T follicular helper cell (primary cell): ENCODE measurements at regions not wholly inside any gene's neighbourhood (a gene's known extent, or its start where the extent isn't known, plus 50 kb on each side); places are given as distances from the start of the nearest gene placed in this dataset.
"Not testable (repeated sequence)": the region's sequence is repeated elsewhere in the genome, so short reads cannot be mapped to it uniquely, and the experiment has no call there.

ENCODE experiments used
- DNase-seq: peaks from one replicate; pipeline ENCODE4 v3.0.0-alpha.2; 2020; ENCODE audit warnings: low read depth

DNA sequence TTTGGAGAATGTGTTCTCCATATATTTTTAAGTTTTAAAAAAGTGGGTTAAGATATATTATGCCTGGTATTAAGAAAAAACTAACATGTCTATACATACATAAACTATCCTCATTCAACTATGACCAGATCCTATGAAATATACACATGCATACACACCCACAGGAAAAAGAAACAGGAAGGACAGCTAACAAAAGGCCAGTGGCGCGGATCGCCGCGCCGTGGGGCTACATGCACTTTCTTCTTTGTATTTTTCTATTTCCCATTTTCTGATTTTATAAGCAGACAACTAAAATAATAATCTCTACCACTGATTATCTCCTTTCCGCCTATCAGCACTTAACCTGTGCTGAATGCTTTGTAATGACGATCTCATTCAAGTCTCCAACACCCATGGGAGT, 160.1 kb downstream of the OR4M2 start:
- DNase-seq, result no peak

DNA sequence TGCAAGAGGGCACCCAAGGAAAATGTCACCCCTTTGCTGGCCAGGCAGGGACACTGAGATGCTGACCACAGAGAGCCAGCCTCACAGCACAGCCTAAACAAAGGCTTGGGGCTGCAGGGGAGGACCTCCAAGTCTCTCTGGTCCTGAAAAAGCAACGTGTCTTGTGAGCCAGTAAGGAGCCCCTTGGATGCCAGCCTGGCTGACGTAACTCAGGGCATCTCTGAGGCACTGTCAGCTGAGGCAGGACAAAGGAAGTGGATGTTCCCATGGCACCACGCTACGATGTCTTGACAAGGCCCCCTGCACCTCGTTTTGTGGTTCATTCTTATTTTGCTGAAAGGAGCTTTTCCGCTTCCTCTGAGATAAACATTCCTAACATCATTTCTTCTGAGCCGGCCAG, 160.7 kb downstream of the OR4M2 start:
- DNase-seq, result no peak

DNA sequence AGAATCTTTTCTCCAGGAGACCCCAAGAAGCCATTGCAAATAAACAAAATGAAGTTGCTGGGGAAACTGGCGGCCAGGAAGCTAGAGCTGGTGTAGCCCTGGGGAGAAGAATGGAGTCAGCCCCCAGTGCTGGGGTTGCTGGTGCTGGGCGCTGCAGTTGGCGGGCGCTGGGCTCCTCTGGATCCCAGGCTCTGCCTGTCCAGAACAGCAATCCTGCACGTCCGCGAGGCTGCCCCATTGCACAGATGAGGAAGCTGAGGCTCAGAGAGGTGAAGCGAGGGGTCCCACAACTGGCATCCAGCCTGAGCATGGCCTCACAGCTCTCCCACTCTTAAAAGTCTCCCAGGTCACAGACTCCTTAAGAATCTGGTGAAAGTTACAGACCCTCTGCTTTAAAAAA, 161.1 kb downstream of the OR4M2 start:
- DNase-seq, result no peak

DNA sequence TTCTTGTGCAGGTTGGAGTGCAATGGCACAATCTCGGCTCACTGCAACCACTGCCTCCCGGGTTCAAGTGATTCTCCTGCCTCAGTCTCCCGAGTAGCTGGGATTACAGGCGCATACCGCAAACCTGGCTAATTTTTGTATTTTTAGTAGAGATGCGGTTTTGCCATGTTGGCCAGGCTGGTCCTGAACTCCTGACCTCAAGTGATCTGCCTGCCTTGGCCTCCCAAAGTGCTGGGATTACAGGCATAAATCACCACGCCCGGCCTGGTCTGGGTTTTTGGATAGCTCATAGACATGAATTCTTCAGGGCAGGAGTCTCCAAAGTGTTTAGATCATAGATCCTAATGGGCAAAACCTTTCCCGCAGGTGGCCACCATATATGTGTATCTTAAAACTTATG, 162.0 kb downstream of the OR4M2 start:
- DNase-seq, result not testable (repeated sequence)

DNA sequence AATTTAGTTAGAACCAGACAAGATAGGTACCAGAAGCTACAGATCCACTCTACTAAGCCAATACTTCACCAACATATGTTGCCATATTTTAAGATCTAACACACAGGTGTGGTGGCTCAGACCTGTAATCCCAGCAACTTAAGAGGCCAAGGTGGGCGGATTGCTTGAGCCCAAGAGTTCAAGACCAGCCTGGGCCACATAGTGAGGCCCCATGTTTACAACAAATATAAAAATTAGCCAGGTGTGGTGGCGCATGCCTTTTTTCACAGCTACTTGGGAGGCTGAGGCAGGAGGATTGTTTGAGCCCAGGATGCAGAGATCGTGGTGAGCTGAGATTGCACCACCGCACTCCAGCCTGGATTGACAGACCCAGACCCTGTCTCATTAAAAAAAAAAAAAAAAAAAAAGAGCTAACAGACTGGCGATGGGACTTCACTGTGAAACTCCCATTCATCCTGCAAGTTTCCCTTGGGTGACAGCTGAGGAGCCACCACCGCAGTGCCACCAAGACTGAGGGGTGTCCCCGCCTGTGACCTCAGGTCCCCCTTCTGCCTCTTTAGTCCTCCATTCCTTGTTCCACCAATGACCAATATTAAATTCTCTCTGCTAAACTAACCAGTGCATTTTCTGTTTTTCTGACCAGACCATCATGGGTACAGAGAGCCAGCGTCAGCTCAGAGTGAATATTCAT, 163.3 kb downstream of the OR4M2 start:
- no peak for DNase-seq

DNA sequence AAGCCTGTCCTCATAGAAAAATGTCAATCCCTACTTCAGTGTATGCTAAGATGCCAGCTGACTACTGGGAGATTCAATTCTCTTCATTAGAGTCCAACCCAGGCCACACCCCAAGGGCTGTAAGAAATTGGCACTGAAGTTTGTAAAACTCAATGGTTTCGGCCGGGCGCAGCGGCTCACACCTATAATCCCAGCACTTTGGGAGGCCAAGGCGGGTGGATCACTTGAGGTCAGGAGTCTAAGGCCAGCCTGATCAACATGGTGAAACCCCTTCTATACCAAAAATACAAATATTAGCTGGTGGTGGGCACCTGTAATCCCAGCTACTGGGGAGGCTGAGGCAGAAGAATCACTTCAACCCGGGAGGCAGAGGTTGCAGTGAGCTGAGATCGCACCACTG, 169.2 kb downstream of the OR4M2 start:
- not testable (repeated sequence) for DNase-seq

DNA sequence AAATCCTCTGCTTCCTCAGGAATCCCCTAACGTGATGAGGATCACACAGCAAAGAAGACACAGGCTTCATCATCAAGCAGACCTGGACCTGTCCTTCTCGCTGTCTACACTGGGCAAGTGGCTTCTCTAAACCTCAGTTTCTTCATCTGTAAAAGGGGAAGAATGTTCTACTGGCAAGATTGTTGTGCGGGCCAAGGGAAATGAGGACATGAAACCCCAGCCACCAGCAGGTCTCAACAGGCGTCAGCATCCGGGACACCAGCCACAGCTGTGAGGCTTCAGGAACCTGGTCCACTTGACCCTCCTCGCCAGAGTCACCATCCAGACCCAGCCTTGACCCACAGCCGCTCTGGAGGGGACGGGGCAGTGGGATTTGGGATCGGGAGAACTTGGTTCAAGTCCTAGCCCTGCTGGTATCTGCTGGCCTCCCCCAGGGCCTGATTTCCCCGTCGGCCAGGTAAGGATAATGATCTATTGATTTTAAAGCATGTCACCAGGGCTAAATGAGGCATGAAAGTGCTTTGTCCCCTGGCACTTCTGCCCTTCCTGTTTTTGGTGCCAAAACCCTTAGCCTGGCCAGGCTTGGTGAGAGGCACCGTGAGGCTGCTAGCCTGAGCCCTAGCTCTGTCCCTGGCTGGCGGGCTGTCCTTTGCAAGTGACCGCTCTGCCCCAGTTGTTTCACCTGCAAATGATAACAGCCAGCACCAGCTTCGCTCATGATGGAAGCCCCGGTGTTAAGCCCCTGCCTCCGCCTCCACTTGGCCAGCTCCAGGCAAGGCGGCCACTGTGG, 170.4 kb downstream of the OR4M2 start:
- not testable (repeated sequence) for DNase-seq

DNA sequence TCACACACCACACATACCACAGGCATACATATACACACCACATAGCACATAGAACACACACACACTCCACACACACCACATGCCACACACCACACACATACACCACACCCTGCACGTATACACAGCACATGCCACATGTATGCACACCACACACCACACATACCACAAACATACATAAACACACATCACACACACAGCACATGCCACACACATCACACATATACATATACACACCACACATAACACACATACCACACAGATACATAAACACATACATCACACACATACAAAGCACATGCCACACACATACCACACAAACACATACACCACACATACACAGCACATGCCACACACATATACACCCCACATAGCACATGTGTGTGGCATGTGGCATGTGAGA, 171.1 kb downstream of the OR4M2 start:
- DNase-seq, result no peak

DNA sequence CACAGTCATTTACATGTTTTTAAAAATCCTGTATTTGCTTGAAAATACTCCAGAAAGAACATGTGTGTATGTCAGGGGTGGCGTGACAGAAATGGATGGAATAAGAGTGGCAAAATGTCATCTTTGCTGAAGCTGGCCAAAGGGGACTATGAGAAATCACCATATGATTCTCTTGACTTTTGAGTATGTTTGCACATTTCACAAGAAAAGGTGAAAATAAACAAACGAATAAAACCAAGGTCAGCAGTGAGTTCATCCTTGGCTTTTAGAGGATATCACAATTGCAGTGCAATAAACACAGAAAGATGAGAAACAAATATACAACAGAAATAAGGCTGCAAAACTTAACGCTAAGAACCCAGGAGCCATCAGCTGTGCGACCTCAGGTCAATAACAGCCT, 171.7 kb downstream of the OR4M2 start:
- not testable (repeated sequence) for DNase-seq

DNA sequence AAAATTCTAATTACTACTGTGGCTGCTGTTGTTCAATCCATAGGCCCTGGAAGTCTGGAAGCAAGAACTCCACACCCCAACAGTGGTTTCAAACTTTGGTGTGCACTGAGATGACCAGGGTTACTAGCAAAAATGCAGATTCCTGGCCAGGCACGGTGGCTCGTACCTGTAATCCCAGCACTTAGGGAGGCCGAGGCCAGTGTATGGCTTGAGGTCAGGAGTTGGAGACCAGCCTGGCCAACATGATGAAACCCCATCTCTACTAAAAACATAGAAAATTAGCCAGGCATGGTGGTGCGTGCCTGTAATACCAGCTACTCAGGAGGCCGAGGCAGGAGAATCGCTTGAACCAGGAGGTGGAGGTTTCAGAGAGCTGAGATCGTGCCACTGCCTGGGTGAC, 172.2 kb downstream of the OR4M2 start:
- DNase-seq, result not testable (repeated sequence)

DNA sequence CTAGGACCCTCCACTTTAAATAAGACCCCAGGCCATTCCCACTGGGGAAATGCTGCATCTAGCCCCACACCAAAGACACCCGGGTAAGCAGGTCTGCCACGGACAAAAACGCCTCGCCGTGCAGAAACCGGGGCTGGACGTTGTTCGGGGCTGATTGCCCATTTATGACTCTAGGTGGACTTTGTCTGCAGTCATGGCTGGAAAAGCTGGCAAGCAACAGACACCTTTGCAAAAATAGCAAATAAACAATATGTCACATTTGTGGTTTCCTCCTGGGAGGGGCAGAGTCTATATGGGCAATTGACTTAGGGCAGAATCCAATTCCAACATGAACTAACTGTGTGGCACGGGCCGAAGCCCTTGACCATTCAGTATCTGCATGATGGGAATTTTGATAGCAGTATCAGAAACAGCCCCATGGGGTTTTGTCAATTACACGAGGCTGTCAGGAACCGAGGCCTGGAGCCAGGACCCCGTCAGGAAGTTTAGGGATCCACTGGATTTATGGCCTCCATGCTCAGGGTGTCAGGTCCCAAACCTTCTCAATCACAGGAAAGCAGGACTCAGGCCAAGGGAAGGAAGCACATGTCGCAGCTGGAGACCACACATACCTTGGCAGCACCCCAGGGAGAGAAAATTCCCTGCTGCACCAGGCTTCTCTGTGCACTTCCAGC, 172.8 kb downstream of the OR4M2 start:
- not testable (repeated sequence) for DNase-seq

DNA sequence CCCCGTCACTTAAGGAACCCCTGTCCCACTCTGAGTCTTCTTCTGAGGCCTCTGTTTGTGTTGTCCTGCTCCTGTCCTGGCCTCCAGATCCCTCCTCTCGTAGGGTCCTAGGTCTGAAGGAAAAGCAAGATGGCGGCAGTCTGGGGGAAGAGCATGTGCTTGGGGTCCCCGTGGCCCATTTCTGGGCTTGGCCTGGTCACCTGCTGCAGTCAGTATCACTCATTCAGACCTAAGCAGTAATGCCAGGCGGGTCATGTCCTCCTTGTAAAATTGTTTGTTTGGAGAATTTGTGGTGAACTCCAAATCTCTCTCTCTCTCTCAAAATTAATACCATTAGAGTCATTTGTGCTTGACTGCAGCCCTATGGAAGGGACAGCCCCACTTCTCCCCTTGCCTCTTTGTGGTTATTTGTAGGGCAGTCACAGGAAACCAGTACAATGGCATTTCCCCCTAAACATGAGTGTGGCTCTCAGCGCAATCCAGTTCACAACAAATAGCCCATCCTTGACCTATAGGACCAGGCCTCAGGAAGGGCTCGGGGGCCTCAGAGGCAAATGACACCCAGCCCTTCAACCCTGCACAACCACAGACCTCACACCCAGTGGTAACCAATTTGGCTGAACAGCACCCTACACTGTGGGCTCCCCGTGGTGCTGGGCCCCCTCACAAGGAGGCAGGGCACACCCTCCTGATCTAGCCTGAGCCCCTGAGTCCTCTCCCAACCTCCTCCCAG, 173.5 kb downstream of the OR4M2 start:
- no peak for DNase-seq

DNA sequence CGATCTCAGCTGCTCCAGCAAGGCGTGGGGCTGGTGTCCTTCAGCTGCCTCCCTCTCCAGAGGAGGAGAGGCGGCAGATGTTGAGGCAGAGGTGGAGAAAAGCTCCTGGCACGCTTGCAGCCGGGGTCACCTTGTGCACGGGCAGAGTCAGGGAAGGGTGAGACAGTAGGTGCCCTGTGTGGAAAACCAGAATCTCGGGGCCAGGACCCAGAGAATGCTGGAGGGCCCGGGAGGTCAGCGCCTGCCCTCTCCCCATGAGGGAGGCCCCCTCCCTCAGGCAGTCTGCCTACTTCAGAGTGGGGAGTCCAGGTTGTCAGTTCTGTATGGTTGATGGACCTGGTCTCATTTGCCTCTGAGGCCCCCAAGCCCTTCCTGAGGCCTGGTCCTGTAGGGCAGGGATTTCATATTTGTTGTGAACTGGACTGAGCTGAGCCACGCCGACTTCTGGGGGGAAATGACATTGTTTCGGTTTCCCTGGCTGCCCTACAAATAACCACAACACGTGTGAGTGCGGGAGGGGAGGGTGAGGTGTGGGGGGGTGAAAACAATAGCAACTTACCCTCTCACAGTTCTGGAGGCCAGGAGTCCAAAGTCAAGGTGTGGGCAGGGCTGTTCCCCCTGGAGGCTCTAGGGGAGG, 174.2 kb downstream of the OR4M2 start:
- DNase-seq, result not testable (repeated sequence)

DNA sequence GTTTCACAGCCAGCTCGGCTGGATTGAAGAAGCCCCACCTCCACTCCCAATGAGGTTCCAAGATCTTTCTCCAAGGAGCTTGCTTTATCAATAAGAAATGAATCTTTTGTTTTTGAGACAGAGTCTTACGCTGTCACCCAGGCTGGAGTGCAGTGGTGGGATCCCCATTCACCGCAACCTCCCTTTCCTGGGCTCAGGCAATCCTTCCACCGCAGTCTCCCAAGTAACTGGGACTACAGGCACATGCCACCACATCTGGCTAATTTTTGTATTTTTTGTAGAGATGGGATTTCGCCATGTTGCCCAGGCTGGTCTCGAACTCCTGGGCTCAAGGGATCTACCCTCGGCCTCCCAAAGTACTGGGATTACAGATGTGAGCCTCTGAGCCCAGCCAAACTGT, 175.3 kb downstream of the OR4M2 start:
- DNase-seq, result not testable (repeated sequence)

DNA sequence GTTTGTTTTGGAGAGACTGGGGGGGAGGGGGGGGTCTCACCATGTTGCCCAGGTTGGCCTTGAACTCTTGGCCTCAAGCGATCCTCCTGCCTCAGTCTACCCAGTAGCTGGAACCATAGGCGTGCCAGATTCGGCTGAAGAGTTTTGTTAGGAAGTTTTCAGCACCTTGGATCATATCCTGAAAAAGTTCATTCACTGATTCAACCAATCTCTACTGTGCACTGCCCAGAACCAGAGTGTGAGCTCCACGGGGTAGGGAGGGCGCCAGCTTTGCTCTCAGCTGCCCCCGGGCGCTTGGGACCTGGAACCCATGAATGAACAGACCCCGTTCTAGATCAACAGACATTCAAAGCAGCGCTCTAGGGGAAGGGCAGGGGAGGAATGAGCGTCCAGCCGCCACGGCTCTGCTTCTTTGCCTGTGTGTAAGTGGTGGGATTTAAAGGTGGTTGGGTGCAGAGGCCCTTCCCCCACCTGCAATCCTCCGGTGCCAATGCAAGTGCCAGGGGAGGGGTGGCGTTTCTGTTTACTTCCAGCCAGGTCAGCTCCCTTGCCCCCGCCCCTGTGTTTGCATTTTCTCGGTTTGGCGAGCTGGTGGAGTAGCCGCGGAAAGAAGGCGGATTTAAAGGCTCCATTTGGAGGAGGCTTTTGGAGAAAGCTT, 176.2 kb downstream of the OR4M2 start:
- DNase-seq, result not testable (repeated sequence)

DNA sequence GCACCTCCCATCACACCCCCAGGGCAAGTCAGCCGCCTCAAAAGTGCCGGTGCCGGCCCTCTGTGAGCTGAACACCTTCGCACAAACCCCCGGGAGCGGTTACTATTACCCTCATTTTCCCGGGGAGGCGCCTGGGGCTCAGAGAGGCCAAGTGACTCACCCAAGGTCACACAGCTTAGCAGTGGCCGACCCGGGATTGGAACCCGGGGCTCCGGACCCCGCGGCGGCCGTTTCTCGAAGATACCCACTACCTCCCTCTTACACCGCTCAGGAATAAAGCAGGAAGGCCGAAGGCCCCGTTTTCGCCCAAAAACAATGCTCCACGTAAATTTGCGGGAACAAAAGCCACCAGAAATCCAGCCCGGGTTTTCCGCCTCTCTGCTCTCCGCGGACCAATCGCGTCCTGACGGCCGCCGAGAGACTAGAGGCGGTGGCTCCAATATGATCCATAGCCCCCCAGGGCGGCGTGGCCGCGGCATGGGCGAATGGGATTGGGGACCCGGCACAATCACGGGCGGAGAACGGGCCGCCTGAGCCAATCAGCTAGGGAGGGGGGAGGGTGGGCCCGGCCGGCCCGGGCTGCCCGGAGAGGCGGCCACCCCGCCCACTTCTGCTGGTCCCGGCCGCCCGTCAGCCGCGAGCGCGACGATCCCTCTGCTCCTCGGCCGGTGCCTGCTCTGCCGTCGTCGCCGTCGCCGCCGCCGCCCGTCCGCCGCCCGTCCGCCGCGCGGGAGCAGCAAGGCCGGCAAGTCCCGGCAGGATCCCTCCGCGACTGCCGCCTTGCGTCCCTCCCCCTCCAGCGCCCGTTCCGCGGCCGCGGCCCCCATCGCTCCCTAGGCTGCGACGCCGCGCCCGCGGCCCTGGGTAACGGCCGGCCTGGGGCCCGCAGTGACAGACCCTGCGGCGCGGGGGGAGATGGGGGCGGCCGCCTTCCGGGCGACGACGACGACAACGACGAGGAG, 177.0 kb downstream of the OR4M2 start:
- DNase-seq, result no peak

DNA sequence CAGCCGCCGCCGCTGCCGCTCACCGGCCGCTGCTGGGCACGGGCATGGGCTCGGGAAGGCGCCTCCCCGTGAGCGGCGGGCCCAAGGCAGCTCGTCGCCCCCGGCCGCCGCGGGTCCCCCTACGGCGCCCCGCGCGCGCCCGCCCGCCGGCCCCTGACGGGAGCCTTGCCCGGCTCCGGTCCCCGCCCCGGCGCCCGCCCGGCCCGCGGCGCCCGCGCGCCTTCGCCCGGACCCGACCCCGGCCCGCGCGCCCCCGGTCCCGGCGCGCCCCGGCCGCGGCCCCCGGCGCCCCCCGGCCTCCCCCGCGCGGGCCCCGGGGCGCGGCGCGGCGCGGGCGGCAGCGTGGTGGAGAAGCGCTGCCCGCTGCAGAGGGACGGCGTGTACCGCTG, 177.7 kb downstream of the OR4M2 start:
- DNase-seq, result no peak

DNA sequence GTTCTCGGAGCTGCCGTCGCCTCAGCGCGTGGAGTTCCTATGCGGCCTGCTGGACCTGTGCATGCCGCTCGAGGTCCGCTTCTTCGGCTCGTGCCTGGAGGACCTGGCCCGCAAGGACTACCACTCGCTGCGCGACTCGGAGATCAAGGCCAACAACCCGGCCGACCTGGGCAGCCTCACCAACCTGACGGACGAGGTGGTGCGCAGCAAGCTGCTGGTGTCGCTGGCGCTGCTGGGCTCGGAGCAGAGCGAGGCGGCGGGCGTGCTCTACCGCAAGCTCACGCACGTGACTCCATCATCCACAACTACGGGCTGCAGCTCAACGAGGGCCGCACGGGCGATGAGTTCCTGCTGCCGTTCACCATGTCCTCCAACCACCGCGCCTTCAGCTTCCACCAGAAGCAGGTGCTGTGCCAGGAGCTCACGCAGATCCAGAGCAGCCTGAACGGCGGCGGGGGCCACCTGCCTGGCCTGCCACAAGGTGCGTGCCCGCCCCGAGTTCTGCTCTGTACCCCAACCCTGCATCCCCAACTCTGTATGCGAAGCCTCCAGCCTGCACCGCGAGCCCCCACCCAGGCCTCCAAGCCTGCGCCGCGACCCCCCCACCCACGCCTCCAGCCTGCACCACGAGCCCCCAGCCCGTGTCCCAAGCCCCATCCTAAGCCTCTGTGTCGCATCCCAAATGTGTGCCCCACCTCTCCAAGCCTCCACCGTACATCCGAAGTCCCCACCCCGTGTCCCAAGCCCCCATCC, 178.2 kb downstream of the OR4M2 start:
- no peak for DNase-seq

DNA sequence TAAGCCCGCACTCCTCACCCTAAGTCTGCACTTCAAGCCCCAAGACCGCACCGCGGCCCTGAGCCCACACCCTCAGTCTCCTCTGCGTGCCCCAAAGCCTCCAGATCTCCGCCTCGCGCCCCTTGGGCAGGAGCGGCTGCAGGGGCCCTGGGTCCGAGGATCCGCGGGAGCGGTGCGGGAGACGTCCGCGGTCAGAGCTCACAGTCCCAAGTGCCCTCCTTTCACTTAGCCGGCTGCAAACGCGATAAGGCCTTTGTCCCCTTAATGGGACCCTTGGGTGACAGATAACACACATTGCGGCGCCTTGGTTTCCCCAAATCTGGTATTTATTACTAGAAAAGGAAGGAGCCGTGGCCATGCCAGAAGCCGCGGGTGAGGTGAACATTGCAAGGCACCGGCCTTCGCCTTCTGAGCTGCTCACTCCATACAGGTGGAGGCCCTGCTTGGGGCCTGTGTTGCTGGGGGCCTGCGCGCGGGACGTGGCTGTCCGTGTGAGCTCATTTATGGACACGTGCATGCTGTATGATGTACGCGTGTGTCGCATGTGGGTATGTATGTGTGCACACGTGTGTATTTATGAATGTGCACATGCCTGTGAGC, 178.9 kb downstream of the OR4M2 start:
- not testable (repeated sequence) for DNase-seq
